HG02759 (cell line): ENCODE measurements at regions not wholly inside any gene's neighbourhood (a gene's known extent, or its start where the extent isn't known, plus 50 kb on each side); places are given as distances from the start of the nearest gene placed in this dataset.

Experiments
- ATAC-seq: cut with Tn5 transposase; IDR thresholded peaks from one replicate; pipeline ENCODE4 v1.9.1; 2021; ENCODE audit warnings: mild to moderate bottlenecking, moderate library complexity; ENCODE audit not compliant: unreplicated experiment

GRCh38 chr12:115103884-115104883 is 420.2 kb upstream of the TBX3 start:
- no peak for ATAC-seq

- ATAC-seq: no peak
Measured at GRCh38 chr12:115102450-115102849, 418.5 kb upstream of the TBX3 start.

GRCh38 chr12:115101520-115101919 is 417.5 kb upstream of the TBX3 start:
- no peak for ATAC-seq

GRCh38 chr12:115097416-115097815 is 413.4 kb upstream of the TBX3 start:
- ATAC-seq: no peak

GRCh38 chr12:115096588-115097397 is 412.8 kb upstream of the TBX3 start:
- ATAC-seq: no peak

GRCh38 chr12:115095073-115095748 is 411.2 kb upstream of the TBX3 start:
- ATAC-seq: no peak

- ATAC-seq: no peak
Measured at GRCh38 chr12:115094163-115094816, 410.3 kb upstream of the TBX3 start.

- no peak for ATAC-seq
Measured at GRCh38 chr12:115093261-115093660, 409.3 kb upstream of the TBX3 start.

- ATAC-seq: no peak
Measured at GRCh38 chr12:115090783-115091182, 406.8 kb upstream of the TBX3 start.

- ATAC-seq: no peak
Measured at GRCh38 chr12:115088995-115089841, 405.2 kb upstream of the TBX3 start.

GRCh38 chr12:115088328-115088994 is 404.5 kb upstream of the TBX3 start:
- ATAC-seq: no peak

- no peak for ATAC-seq
Measured at GRCh38 chr12:115085594-115085993, 401.6 kb upstream of the TBX3 start.

- ATAC-seq: no peak
Measured at GRCh38 chr12:115079760-115080159, 395.8 kb upstream of the TBX3 start.

GRCh38 chr12:115078990-115079389 is 395.0 kb upstream of the TBX3 start:
- ATAC-seq: no peak

- no peak for ATAC-seq
Measured at GRCh38 chr12:115078334-115078733, 394.4 kb upstream of the TBX3 start.

GRCh38 chr12:115075552-115076170 is 391.7 kb upstream of the TBX3 start:
- ATAC-seq: no peak

- ATAC-seq: no peak
Measured at GRCh38 chr12:115074617-115075016, 390.6 kb upstream of the TBX3 start.

- no peak for ATAC-seq
Measured at GRCh38 chr12:115072712-115073111, 388.7 kb upstream of the TBX3 start.

- no peak for ATAC-seq
Measured at GRCh38 chr12:115070313-115070712, 386.3 kb upstream of the TBX3 start.
